ENCODE measurements at regions not wholly inside any gene's neighbourhood (a gene's known extent, or its start where the extent isn't known, plus 50 kb on each side); places are given as distances from the start of the nearest gene placed in this dataset.

DNA sequence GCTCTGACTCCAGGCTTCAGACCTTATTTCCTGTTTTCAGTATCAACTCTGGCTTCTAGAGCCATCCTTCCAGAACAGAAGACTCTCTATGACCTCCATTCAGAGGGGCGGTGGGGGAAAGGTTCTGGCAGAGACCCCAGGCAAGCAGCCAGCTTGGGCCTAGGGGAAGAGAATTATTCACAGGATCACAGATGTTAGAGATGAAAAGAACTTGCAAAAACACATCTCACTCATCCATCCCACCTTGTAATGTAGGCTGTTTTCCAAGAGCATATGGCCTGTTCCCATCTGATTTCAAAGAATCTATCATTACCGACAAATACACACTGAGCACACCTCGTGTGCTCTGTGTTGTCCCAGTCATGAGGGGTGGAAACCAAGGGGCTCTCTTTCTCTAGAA is 131.9 kb downstream of the GRIN2B start:
- TF ChIP-seq EZH2 (IDR thresholded peaks at IDR 0.05; ENCODE audit: borderline replicate concordance, low read length) = no peak
- TF ChIP-seq, protein P1, sequence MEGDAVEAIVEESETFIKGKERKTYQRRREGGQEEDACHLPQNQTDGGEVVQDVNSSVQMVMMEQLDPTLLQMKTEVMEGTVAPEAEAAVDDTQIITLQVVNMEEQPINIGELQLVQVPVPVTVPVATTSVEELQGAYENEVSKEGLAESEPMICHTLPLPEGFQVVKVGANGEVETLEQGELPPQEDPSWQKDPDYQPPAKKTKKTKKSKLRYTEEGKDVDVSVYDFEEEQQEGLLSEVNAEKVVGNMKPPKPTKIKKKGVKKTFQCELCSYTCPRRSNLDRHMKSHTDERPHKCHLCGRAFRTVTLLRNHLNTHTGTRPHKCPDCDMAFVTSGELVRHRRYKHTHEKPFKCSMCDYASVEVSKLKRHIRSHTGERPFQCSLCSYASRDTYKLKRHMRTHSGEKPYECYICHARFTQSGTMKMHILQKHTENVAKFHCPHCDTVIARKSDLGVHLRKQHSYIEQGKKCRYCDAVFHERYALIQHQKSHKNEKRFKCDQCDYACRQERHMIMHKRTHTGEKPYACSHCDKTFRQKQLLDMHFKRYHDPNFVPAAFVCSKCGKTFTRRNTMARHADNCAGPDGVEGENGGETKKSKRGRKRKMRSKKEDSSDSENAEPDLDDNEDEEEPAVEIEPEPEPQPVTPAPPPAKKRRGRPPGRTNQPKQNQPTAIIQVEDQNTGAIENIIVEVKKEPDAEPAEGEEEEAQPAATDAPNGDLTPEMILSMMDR (IDR thresholded peaks at IDR 0.05; ENCODE audit: low read length) = no peak

All from OCI-LY1 (cell line).